NCI-H446 (cell line): ENCODE measurements at regions not wholly inside any gene's neighbourhood (a gene's known extent, or its start where the extent isn't known, plus 50 kb on each side); places are given as distances from the start of the nearest gene placed in this dataset.
"Not testable (repeated sequence)": the region's sequence is repeated elsewhere in the genome, so short reads cannot be mapped to it uniquely, and the experiment has no call there.

ENCODE experiments used
- DNase-seq, 2 experiments: peaks; one replicate each; lab custom pipeline; 2025; lab: John Stamatoyannopoulos, UW

- DNase-seq = no peak
Measured at GRCh38 chr18:28778706-28779105, 601.8 kb upstream of the CDH2 start.

- no peak for DNase-seq
Measured at GRCh38 chr18:28777756-28778155, 600.8 kb upstream of the CDH2 start.

- DNase-seq = no peak
Measured at GRCh38 chr18:28771849-28772248, 594.9 kb upstream of the CDH2 start.

- no peak for DNase-seq
Measured at GRCh38 chr18:28768791-28769768, 592.1 kb upstream of the CDH2 start.

GRCh38 chr18:28767727-28768211 is 590.8 kb upstream of the CDH2 start:
- no peak for DNase-seq

GRCh38 chr18:28767201-28767600 is 590.3 kb upstream of the CDH2 start:
- DNase-seq = no peak

GRCh38 chr18:28766721-28767120 is 589.8 kb upstream of the CDH2 start:
- DNase-seq = no peak

GRCh38 chr18:28766027-28766426 is 589.1 kb upstream of the CDH2 start:
- no peak for DNase-seq

GRCh38 chr18:28760299-28760698 is 583.4 kb upstream of the CDH2 start:
- no peak for DNase-seq

- DNase-seq = no peak
Measured at GRCh38 chr18:28757466-28758008, 580.6 kb upstream of the CDH2 start.

- no peak for DNase-seq
Measured at GRCh38 chr18:28743115-28743514, 566.2 kb upstream of the CDH2 start.

GRCh38 chr18:28740575-28740974 is 563.6 kb upstream of the CDH2 start:
- DNase-seq = no peak

- no peak for DNase-seq
Measured at GRCh38 chr18:28736951-28737350, 560.0 kb upstream of the CDH2 start.

- no peak for DNase-seq
Measured at GRCh38 chr18:28736223-28736622, 559.3 kb upstream of the CDH2 start.

- DNase-seq = no peak
Measured at GRCh38 chr18:28735731-28736130, 558.8 kb upstream of the CDH2 start.

GRCh38 chr18:28729321-28729720 is 552.4 kb upstream of the CDH2 start:
- no peak for DNase-seq

- DNase-seq = no peak
Measured at GRCh38 chr18:28728891-28729290, 552.0 kb upstream of the CDH2 start.

GRCh38 chr18:28727189-28727588 is 550.3 kb upstream of the CDH2 start:
- not testable (repeated sequence) for DNase-seq

- DNase-seq = no peak
Measured at GRCh38 chr18:28725876-28726275, 548.9 kb upstream of the CDH2 start.

GRCh38 chr18:28723506-28723905 is 546.6 kb upstream of the CDH2 start:
- DNase-seq = no peak

GRCh38 chr18:28718696-28719095 is 541.8 kb upstream of the CDH2 start:
- no peak for DNase-seq

GRCh38 chr18:28716338-28716737 is 539.4 kb upstream of the CDH2 start:
- no peak for DNase-seq

GRCh38 chr18:28715206-28715605 is 538.3 kb upstream of the CDH2 start:
- DNase-seq = no peak
